Caco-2 (cell line): ENCODE measurements at regions not wholly inside any gene's neighbourhood (a gene's known extent, or its start where the extent isn't known, plus 50 kb on each side); places are given as distances from the start of the nearest gene placed in this dataset.

ENCODE experiments used
- BruUV-seq: library from RNA; stranded (reverse); fragments of 400-500 nt; replicated peaks from 2 replicates; lab custom pipeline; 2021; lab: Mats Ljungman, UMichigan
- CTCF ChIA-PET: fragments of 300-600 bp; sonication (Branson Sonifier 250); formaldehyde crosslinking; loops from one replicate; lab custom pipeline; 2022; ENCODE audit warnings: antibody characterized with exemption; lab: Charles Lee
- POLR2A ChIA-PET: fragments of 300-600 bp; sonication (Branson Sonifier 250); formaldehyde crosslinking; loops from one replicate; lab custom pipeline; 2022; ENCODE audit warnings: antibody characterized with exemption; lab: Charles Lee
- DNase-seq, 2 experiments: peaks; one replicate each; pipeline versions ENCODE4 v3.0.0 to v3.0.0-alpha.2; 2020 to 2022
- H3K27me3 ChIP-seq: replicated peaks from 2 replicates; pipeline ENCODE4 v1.6.0; 2011; ENCODE audit warnings: low read length; ENCODE audit not compliant: control insufficient read depth, insufficient read depth
- H3K36me3 ChIP-seq: 2 replicates; pipeline ENCODE4 v1.5.1; 2011; ENCODE audit warnings: low read length; ENCODE audit not compliant: control insufficient read depth, insufficient read depth
- H3K4me1 ChIP-seq: fragments of 250-450 bp; sonication (Bioruptor Pico); 2 replicates; pipeline ENCODE4 v1.5.1; 2020; ENCODE audit warnings: mild to moderate bottlenecking
- H3K4me3 ChIP-seq: 2 replicates; pipeline ENCODE4 v1.5.1; 2011; ENCODE audit warnings: low read depth, mild to moderate bottlenecking, control low read depth, low read length
- H3K9me3 ChIP-seq: fragments of 250-450 bp; sonication (Bioruptor Pico); 2 replicates; pipeline ENCODE4 v1.5.1; 2020; ENCODE audit warnings: mild to moderate bottlenecking, moderate library complexity
- H3K27ac Mint-ChIP-seq: one replicate; pipeline ENCODE4 v1.8.0; 2022; ENCODE audit warnings: mixed read lengths; ENCODE audit not compliant: unreplicated experiment
- H3K27me3 Mint-ChIP-seq: one replicate; pipeline ENCODE4 v1.8.0; 2022; ENCODE audit warnings: mixed read lengths; ENCODE audit not compliant: insufficient read depth, unreplicated experiment
- H3K36me3 Mint-ChIP-seq: one replicate; pipeline ENCODE4 v1.8.0; 2022; ENCODE audit warnings: mild to moderate bottlenecking, mixed read lengths; ENCODE audit not compliant: insufficient read depth, unreplicated experiment
- H3K4me1 Mint-ChIP-seq: one replicate; pipeline ENCODE4 v1.8.0; 2022; ENCODE audit warnings: low read depth, mixed read lengths; ENCODE audit not compliant: unreplicated experiment
- H3K4me3 Mint-ChIP-seq: one replicate; pipeline ENCODE4 v1.8.0; 2022; ENCODE audit warnings: mild to moderate bottlenecking, moderate library complexity, mixed read lengths; ENCODE audit not compliant: unreplicated experiment
- H3K9me3 Mint-ChIP-seq: one replicate; pipeline ENCODE4 v1.8.0; 2022; ENCODE audit warnings: mixed read lengths; ENCODE audit not compliant: unreplicated experiment
- CTCF ChIP-seq, 2 experiments: fragments of 200-600 bp in 1 of 2; IDR thresholded peaks; 1 replicate in 1 of 2; 2 replicates in 1 of 2; pipeline versions ENCODE4 v1.5.1 to v1.8.0; 2011 to 2022; ENCODE audit warnings: antibody characterized with exemption in 1 of 2, control low read depth in 1 of 2, inconsistent platforms in 1 of 2, low read depth in 1 of 2, low read length in 1 of 2, mild to moderate bottlenecking in 1 of 2, moderate library complexity in 1 of 2; ENCODE audit not compliant: insufficient read depth in 1 of 2, severe bottlenecking in 1 of 2, unreplicated experiment in 1 of 2
- intact Hi-C: fragments of 100-400 bp; cut with micrococcal nuclease; formaldehyde crosslinking; loops from one replicate; pipeline ENCODE4 v1.10.0; 2022; ENCODE audit not compliant: unreplicated experiment

- no TSS peak for BruUV-seq
- H3K4me3 ChIP-seq = no peak overlapping the region
- DNase-seq = no peak
- Mint-ChIP-seq H3K27me3 (peaks cover 10% of the 10 kb centered on the region), H3K9me3 (no peaks in the 10 kb centered on the region), H3K4me1 (no peaks in the 10 kb centered on the region), H3K36me3 (no peaks in the 10 kb centered on the region), H3K4me3 (no peak overlapping the region), H3K27ac (no peak overlapping the region)
- no peaks in the 10 kb centered on the region for H3K27me3 ChIP-seq
- no peaks in the 10 kb centered on the region for H3K4me1 ChIP-seq
- CTCF ChIA-PET = no interaction called here
- POLR2A ChIA-PET = no interaction called here
- no peaks in the 10 kb centered on the region for H3K9me3 ChIP-seq
- no peaks in the 10 kb centered on the region for H3K36me3 ChIP-seq
- no peak for TF ChIP-seq CTCF (IDR thresholded peaks at IDR 0.05; ENCODE audit: insufficient read depth in 1 of 2, low read depth in 1 of 2, low read length in 1 of 2, severe bottlenecking in 1 of 2, unreplicated experiment in 1 of 2)
- intact Hi-C loops = no loop called here
These were observed 167.6 kb downstream of the TTC8 start for GRCh38 chr14:88992011-88992410.

GRCh38 chr14:88993946-88994345 is 169.5 kb downstream of the TTC8 start:
- POLR2A ChIA-PET = no interaction called here

GRCh38 chr14:88995437-88996198 is 171.2 kb downstream of the TTC8 start:
- no peak for TF ChIP-seq CTCF (IDR thresholded peaks at IDR 0.05; ENCODE audit: insufficient read depth in 1 of 2, low read depth in 1 of 2, low read length in 1 of 2, severe bottlenecking in 1 of 2, unreplicated experiment in 1 of 2)
- Mint-ChIP-seq H3K4me3 (no peak overlapping the region), H3K9me3 (no peaks in the 10 kb centered on the region), H3K4me1 (no peaks in the 10 kb centered on the region), H3K27ac (no peak overlapping the region), H3K27me3 (peaks cover 10% of the 10 kb centered on the region), H3K36me3 (no peaks in the 10 kb centered on the region)
- no peaks in the 10 kb centered on the region for H3K9me3 ChIP-seq
- no peaks in the 10 kb centered on the region for H3K27me3 ChIP-seq
- no peak overlapping the region for H3K4me3 ChIP-seq
- BruUV-seq = no TSS peak
- intact Hi-C loops = no loop called here
- DNase-seq = no peak
- POLR2A ChIA-PET = no interaction called here
- CTCF ChIA-PET = no interaction called here
- peaks cover 4% of the 10 kb centered on the region; the same call in 1 of the 2 replicates for H3K4me1 ChIP-seq
- no peaks in the 10 kb centered on the region for H3K36me3 ChIP-seq

More at GRCh38 chr14:88993946-88994345, 169.5 kb downstream of the TTC8 start:
- Mint-ChIP-seq H3K27ac (no peak overlapping the region), H3K27me3 (peaks cover 10% of the 10 kb centered on the region), H3K4me3 (no peak overlapping the region), H3K36me3 (no peaks in the 10 kb centered on the region), H3K4me1 (no peaks in the 10 kb centered on the region), H3K9me3 (no peaks in the 10 kb centered on the region)
- intact Hi-C loops = no loop called here
- DNase-seq = no peak
- H3K4me1 ChIP-seq = no peaks in the 10 kb centered on the region
- CTCF ChIA-PET = interaction anchor here (0.7 kb wide), 1 partner anchor 77 kb away, joined by 4 read pairs; no protein-coding TSS in a partner anchor
- no TSS peak for BruUV-seq
- no peaks in the 10 kb centered on the region for H3K27me3 ChIP-seq
- TF ChIP-seq CTCF (IDR thresholded peaks at IDR 0.05; ENCODE audit: insufficient read depth in 1 of 2, low read depth in 1 of 2, low read length in 1 of 2, severe bottlenecking in 1 of 2, unreplicated experiment in 1 of 2) = no peak
- no peak overlapping the region for H3K4me3 ChIP-seq
- H3K9me3 ChIP-seq = no peaks in the 10 kb centered on the region
- no peaks in the 10 kb centered on the region for H3K36me3 ChIP-seq
